Chondrocyte (in vitro differentiated cells): ENCODE measurements at regions not wholly inside any gene's neighbourhood (a gene's known extent, or its start where the extent isn't known, plus 50 kb on each side); places are given as distances from the start of the nearest gene placed in this dataset.

Experiments
- DNase-seq: peaks from one replicate; pipeline ENCODE4 v3.0.0; 2021; ENCODE audit warnings: mixed read lengths, low spot score
- H3K27ac Mint-ChIP-seq: one replicate; pipeline ENCODE4 v1.8.0; 2021; ENCODE audit warnings: mild to moderate bottlenecking, moderate library complexity, mixed read lengths; ENCODE audit not compliant: unreplicated experiment
- H3K27me3 Mint-ChIP-seq: 2 replicates; pipeline ENCODE4 v1.8.0; 2021; ENCODE audit warnings: low read depth, mixed read lengths
- H3K36me3 Mint-ChIP-seq: 2 replicates; pipeline ENCODE4 v1.8.0; 2021; ENCODE audit warnings: low read depth, mixed read lengths
- H3K4me1 Mint-ChIP-seq: 2 replicates; pipeline ENCODE4 v1.8.0; 2021; ENCODE audit warnings: low read depth, mild to moderate bottlenecking, mixed read lengths
- H3K4me3 Mint-ChIP-seq: one replicate; pipeline ENCODE4 v1.8.0; 2021; ENCODE audit warnings: mild to moderate bottlenecking, moderate library complexity, mixed read lengths; ENCODE audit not compliant: unreplicated experiment
- H3K9me3 Mint-ChIP-seq: 2 replicates; pipeline ENCODE4 v1.8.0; 2021; ENCODE audit warnings: low read depth, mixed read lengths
- TF ChIP-seq, protein P1 (sequence below): fragments of 200-600 bp; sonication (generic); IDR thresholded peaks from 2 replicates; pipeline ENCODE4 v1.5.0; 2021; ENCODE audit warnings: antibody characterized with exemption, mild to moderate bottlenecking, moderate library complexity

- Mint-ChIP-seq H3K27ac (no peak overlapping the region), H3K4me1 (no peaks in the 10 kb centered on the region), H3K36me3 (no peaks in the 10 kb centered on the region), H3K4me3 (no peak overlapping the region), H3K27me3 (peaks cover 49% of the 10 kb centered on the region), H3K9me3 (no peaks in the 10 kb centered on the region)
- no peak for DNase-seq
- TF ChIP-seq, protein P1, sequence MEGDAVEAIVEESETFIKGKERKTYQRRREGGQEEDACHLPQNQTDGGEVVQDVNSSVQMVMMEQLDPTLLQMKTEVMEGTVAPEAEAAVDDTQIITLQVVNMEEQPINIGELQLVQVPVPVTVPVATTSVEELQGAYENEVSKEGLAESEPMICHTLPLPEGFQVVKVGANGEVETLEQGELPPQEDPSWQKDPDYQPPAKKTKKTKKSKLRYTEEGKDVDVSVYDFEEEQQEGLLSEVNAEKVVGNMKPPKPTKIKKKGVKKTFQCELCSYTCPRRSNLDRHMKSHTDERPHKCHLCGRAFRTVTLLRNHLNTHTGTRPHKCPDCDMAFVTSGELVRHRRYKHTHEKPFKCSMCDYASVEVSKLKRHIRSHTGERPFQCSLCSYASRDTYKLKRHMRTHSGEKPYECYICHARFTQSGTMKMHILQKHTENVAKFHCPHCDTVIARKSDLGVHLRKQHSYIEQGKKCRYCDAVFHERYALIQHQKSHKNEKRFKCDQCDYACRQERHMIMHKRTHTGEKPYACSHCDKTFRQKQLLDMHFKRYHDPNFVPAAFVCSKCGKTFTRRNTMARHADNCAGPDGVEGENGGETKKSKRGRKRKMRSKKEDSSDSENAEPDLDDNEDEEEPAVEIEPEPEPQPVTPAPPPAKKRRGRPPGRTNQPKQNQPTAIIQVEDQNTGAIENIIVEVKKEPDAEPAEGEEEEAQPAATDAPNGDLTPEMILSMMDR = no peak
Measured at GRCh38 chr2:235366807-235367206, 127.0 kb upstream of the AGAP1 start.

DNA sequence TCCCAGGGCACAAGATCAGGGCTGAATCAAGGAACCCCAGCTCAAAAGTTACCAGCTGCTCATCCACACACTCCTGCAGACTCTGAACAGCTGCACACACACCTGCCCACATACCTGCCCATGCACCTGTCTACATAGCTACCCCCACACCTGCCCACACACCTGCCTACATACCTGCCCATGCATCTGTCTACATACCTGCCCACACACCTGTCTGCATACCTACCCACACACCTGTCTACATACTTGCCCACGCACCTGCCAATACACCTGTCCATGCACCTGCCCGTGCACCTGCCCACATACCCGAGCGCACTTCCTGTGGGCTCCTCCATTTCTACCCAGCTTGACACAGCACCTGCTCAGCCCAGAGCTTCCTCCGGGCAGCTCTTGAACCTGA lies 122.8 kb upstream of the AGAP1 start:
- Mint-ChIP-seq H3K36me3 (no peaks in the 10 kb centered on the region), H3K27me3 (peaks cover 42% of the 10 kb centered on the region), H3K9me3 (no peaks in the 10 kb centered on the region), H3K4me1 (no peaks in the 10 kb centered on the region), H3K27ac (no peak overlapping the region), H3K4me3 (no peak overlapping the region)
- TF ChIP-seq, protein P1 = no peak
- no peak for DNase-seq

- no peak for DNase-seq
- TF ChIP-seq, protein P1 = no peak
- Mint-ChIP-seq H3K4me3 (no peak overlapping the region), H3K36me3 (no peaks in the 10 kb centered on the region), H3K27ac (no peak overlapping the region), H3K9me3 (no peaks in the 10 kb centered on the region), H3K4me1 (peaks cover 3% of the 10 kb centered on the region), H3K27me3 (peaks cover 37% of the 10 kb centered on the region)
Measured at GRCh38 chr2:235373171-235373570, 120.7 kb upstream of the AGAP1 start.

DNA sequence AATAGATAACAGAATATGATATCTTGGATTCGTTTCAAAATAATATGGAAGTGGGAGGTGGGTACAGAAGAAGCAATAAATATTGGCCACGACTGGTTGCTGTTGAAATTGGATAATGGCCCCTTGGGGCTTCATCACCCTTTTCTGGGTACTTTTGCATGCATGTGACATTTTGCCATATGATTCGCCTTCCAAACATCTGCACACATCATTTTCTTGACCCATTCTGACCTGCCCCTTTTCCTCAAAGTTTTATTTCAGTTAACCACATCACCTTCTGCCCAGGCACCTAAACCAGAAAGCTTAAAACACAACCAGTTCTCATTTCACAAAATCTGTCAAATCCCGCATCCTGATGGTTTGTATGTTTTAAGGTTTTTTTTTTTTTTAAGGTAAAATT lies 116.7 kb upstream of the AGAP1 start:
- Mint-ChIP-seq H3K4me3 (no peak overlapping the region), H3K4me1 (peaks cover 3% of the 10 kb centered on the region), H3K27me3 (peaks cover 21% of the 10 kb centered on the region), H3K9me3 (no peaks in the 10 kb centered on the region), H3K36me3 (no peaks in the 10 kb centered on the region), H3K27ac (no peak overlapping the region)
- no peak for DNase-seq
- TF ChIP-seq, protein P1 = no peak

- TF ChIP-seq, protein P1 = no peak
- Mint-ChIP-seq H3K27ac (no peak overlapping the region), H3K4me1 (peaks cover 3% of the 10 kb centered on the region), H3K9me3 (no peaks in the 10 kb centered on the region), H3K4me3 (no peak overlapping the region), H3K27me3 (peaks cover 19% of the 10 kb centered on the region), H3K36me3 (no peaks in the 10 kb centered on the region)
- no peak for DNase-seq
Measured at GRCh38 chr2:235378246-235378645, 115.6 kb upstream of the AGAP1 start.
